Mesothelial cell of epicardium (in vitro differentiated cells): ENCODE measurements at regions not wholly inside any gene's neighbourhood (a gene's known extent, or its start where the extent isn't known, plus 50 kb on each side); places are given as distances from the start of the nearest gene placed in this dataset.

ENCODE experiments used
- DNase-seq, 2 experiments: peaks; one replicate each; pipeline ENCODE4 v3.0.0; 2021; ENCODE audit warnings: low spot score in 2 of 2; ENCODE audit not compliant: unreplicated experiment in 2 of 2
- H3K27ac Mint-ChIP-seq: 2 replicates; pipeline ENCODE4 v1.8.0; 2021; ENCODE audit warnings: mixed read lengths
- H3K27me3 Mint-ChIP-seq: 2 replicates; pipeline ENCODE4 v1.8.0; 2021; ENCODE audit warnings: low read depth, mixed read lengths
- H3K36me3 Mint-ChIP-seq: 2 replicates; pipeline ENCODE4 v1.8.0; 2021; ENCODE audit warnings: mixed read lengths
- H3K4me1 Mint-ChIP-seq: 2 replicates; pipeline ENCODE4 v1.8.0; 2021; ENCODE audit warnings: mixed read lengths
- H3K4me3 Mint-ChIP-seq: 2 replicates; pipeline ENCODE4 v1.8.0; 2021; ENCODE audit warnings: mild to moderate bottlenecking, moderate library complexity, mixed read lengths
- H3K9me3 Mint-ChIP-seq: 2 replicates; pipeline ENCODE4 v1.8.0; 2021; ENCODE audit warnings: mixed read lengths
- TF ChIP-seq, protein P1 (sequence below): fragments of 200-600 bp; sonication (generic); IDR thresholded peaks from one replicate; pipeline ENCODE4 v1.5.0; 2021; ENCODE audit warnings: antibody characterized with exemption; ENCODE audit not compliant: unreplicated experiment

DNA sequence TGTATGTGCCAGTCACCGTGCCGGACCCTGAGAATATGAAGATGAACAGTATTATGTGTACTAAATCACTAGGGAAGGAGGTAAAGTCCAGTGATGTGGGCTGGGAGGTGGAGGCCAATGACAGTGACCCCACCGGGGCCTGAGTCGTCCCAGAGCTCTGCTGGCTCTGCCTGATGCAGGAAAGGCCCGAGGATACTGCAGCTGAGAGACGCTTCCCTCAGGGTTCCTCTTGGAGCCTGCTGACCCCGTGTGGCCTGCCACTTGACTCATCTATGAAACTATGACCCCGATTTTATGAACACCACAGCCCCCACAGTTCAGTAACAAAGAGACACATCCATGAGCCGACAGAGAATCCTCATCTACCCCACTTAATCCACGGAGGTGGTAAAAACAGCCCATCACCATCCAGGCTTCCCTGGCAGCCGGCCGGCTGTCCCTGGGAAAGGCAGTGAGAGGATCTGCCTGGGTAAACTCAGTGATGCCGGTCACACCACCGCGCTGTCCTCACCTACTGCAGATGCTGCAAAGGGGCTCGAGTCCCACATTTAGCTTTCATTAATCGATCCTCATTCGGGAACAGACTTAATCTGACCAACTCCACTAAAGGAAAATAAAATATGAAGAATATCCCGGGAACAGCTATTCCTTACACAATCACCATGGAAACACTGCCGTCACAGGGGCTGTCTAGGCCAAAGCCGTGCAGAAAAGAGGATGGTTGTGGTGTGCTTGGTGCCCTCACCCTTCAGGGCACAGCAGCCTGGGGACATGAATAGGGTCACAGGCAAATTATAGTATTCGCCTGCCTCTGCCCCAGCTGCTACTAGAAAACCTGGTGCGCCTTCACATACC lies 82.9 kb downstream of the ARRDC4 start:
- Mint-ChIP-seq H3K4me3 (no peak overlapping the region), H3K4me1 (no peaks in the 10 kb centered on the region), H3K27ac (no peak overlapping the region), H3K27me3 (peaks cover 26% of the 10 kb centered on the region), H3K36me3 (no peaks in the 10 kb centered on the region), H3K9me3 (peaks cover 10% of the 10 kb centered on the region)
- no peak for DNase-seq
- TF ChIP-seq, protein P1, sequence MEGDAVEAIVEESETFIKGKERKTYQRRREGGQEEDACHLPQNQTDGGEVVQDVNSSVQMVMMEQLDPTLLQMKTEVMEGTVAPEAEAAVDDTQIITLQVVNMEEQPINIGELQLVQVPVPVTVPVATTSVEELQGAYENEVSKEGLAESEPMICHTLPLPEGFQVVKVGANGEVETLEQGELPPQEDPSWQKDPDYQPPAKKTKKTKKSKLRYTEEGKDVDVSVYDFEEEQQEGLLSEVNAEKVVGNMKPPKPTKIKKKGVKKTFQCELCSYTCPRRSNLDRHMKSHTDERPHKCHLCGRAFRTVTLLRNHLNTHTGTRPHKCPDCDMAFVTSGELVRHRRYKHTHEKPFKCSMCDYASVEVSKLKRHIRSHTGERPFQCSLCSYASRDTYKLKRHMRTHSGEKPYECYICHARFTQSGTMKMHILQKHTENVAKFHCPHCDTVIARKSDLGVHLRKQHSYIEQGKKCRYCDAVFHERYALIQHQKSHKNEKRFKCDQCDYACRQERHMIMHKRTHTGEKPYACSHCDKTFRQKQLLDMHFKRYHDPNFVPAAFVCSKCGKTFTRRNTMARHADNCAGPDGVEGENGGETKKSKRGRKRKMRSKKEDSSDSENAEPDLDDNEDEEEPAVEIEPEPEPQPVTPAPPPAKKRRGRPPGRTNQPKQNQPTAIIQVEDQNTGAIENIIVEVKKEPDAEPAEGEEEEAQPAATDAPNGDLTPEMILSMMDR: no peak

DNA sequence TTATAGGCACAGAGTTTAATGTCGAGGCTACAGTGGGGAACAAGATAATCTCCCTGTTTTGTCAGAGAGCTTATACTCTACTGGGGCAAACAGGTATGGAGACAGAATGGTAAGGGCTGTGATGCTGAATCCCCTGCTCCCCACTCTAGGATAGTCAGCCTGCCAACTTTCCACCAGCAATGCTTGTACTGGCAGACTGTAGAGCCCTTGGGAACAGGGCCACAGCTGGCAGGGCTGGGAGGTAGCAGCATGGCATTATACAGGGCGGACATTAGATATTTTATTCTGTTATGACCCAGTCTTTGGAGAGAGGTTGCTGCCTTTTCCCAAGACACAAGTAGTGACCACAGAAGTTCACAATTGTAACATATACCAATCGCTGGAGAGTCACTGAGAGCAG lies 91.2 kb downstream of the ARRDC4 start:
- Mint-ChIP-seq H3K4me1 (no peaks in the 10 kb centered on the region), H3K27me3 (peaks cover 17% of the 10 kb centered on the region)

DNA sequence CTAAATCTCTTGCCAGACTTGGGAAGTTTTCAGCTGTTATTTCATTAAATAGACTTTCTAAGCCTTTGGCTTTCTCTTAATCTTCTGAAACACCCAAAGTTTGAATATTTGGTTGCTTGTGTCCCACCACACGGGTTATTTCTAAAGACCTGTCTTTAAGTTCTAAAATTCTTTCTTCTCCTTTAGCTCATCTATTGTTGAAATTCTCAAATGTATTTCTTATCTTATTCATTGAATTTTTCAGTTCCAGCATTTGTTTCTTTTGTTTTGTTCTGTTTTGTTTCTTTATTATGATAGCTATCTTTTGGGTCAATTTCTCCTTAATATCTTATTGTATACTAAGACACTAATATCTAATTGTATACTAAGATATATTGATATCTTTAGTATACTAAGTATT lies 97.0 kb downstream of the ARRDC4 start:
- no peak for DNase-seq

More for the DNA sequence above, 91.2 kb downstream of the ARRDC4 start:
- Mint-ChIP-seq H3K27ac (no peak overlapping the region), H3K36me3 (no peaks in the 10 kb centered on the region), H3K4me3 (no peak overlapping the region), H3K9me3 (peaks cover 23% of the 10 kb centered on the region)
- TF ChIP-seq, protein P1: no peak
- no peak for DNase-seq

DNA sequence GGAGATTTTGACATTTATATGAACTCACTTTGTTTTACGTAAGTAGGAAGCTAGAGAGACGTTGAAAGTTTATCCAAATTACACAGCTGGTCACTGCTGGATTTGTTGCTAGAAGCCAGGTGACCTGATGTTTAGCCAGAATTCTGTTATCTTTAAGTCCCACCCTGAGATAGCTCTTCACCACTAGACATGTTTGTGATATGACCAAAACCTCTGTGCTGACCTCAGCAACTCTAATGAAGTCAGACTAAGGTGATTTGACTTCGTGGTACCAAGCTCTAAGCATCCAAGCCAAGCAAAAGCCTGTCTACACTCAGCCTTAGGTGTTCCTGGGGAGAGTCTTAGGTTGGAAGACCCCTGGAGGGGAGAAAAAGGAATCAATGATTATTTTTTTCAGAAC lies 102.4 kb downstream of the ARRDC4 start:
- no peaks in the 10 kb centered on the region for H3K36me3 Mint-ChIP-seq
- no peak overlapping the region for H3K27ac Mint-ChIP-seq
- H3K4me3 Mint-ChIP-seq: no peak overlapping the region
- TF ChIP-seq, protein P1: no peak
- H3K27me3 Mint-ChIP-seq: peaks cover 40% of the 10 kb centered on the region
- no peak for DNase-seq
- peaks cover 20% of the 10 kb centered on the region for H3K9me3 Mint-ChIP-seq
- H3K4me1 Mint-ChIP-seq: no peaks in the 10 kb centered on the region

More for the DNA sequence above, 97.0 kb downstream of the ARRDC4 start:
- peaks cover 1% of the 10 kb centered on the region for H3K36me3 Mint-ChIP-seq
- no peaks in the 10 kb centered on the region for H3K4me1 Mint-ChIP-seq
- H3K9me3 Mint-ChIP-seq: peaks cover 41% of the 10 kb centered on the region
- no peak overlapping the region for H3K4me3 Mint-ChIP-seq
- no peak overlapping the region for H3K27ac Mint-ChIP-seq
- peaks cover 12% of the 10 kb centered on the region for H3K27me3 Mint-ChIP-seq
- TF ChIP-seq, protein P1: no peak

DNA sequence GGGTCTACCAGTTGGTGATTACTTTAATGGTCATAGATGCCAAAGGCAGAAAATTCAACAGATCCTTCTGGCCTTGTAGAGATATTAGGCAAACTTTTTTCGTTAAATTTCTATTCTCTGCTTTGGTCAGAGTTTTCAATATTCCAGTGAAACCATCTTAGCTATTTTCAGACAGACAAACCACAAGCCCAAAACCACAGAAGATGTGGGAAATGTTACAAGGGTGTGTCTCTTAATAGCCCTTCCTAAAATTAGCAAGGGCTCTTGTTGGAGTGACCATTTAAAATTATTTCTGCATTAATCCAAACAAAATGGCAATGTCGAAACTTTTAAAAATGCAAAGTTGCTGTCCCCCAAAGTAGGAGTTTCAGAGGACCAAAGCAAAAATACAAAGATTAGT lies 102.8 kb downstream of the ARRDC4 start:
- H3K36me3 Mint-ChIP-seq: no peaks in the 10 kb centered on the region
- no peak overlapping the region for H3K27ac Mint-ChIP-seq
- no peaks in the 10 kb centered on the region for H3K4me1 Mint-ChIP-seq
- H3K27me3 Mint-ChIP-seq: peaks cover 40% of the 10 kb centered on the region
- H3K4me3 Mint-ChIP-seq: no peak overlapping the region
- DNase-seq: no peak
- H3K9me3 Mint-ChIP-seq: peaks cover 15% of the 10 kb centered on the region
- TF ChIP-seq, protein P1: no peak
